ENCODE measurements at regions not wholly inside any gene's neighbourhood (a gene's known extent, or its start where the extent isn't known, plus 50 kb on each side); places are given as distances from the start of the nearest gene placed in this dataset.

- DNase-seq = no peak
- Histone ChIP-seq H3K27ac (no peak overlapping the region), H3K4me1 (peaks cover 0 to 17% (median 0%) of the 10 kb centered on the region in 6 donors), H3K9me3 (peaks cover 1 to 20% (median 17%) of the 10 kb centered on the region in 8 donors), H3K27me3 (replicated peaks in 1 of 7) (no peaks in the 10 kb centered on the region), H3K4me3 (no peak overlapping the region), H3K36me3 (no peaks in the 10 kb centered on the region)
- WGBS, 5 donors = 80 to 100% (median 89%) methylated on average over 1 of the region's 1 CpG
- intact Hi-C loops (cut with DNase I; ENCODE audit: low total_unique reads) = no loop called here
- no peak for TF ChIP-seq CTCF (IDR thresholded peaks at IDR 0.05 in 8 of 11, conservative IDR thresholded peaks at IDR 0.05 in 3 of 11)
- no peak for TF ChIP-seq POLR2AphosphoS5 (IDR thresholded peaks at IDR 0.05)
- TF ChIP-seq POLR2A (IDR thresholded peaks at IDR 0.05) = no peak
Observed at GRCh38 chr10:45500798-45501197, 126.8 kb downstream of the ALOX5 start.

GRCh38 chr10:45500304-45500703 is 126.3 kb downstream of the ALOX5 start:
- no peaks in the 10 kb centered on the region for H3K36me3 ChIP-seq
- peaks cover 6 to 25% (median 22%) of the 10 kb centered on the region in 8 donors for H3K9me3 ChIP-seq
- no peak overlapping the region for H3K4me3 ChIP-seq
- H3K27me3 ChIP-seq (replicated peaks in 1 of 7) = no peaks in the 10 kb centered on the region
- intact Hi-C loops (cut with DNase I; ENCODE audit: low total_unique reads) = no loop called here
- H3K4me1 ChIP-seq = peaks cover 0 to 17% (median 0%) of the 10 kb centered on the region in 6 donors
- H3K27ac ChIP-seq = no peak overlapping the region
- TF ChIP-seq POLR2A (IDR thresholded peaks at IDR 0.05) = no peak
- TF ChIP-seq CTCF (IDR thresholded peaks at IDR 0.05 in 8 of 11, conservative IDR thresholded peaks at IDR 0.05 in 3 of 11) = no peak
- WGBS, 5 donors = 96 to 100% (median 97%) methylated on average over 1 of the region's 1 CpG
- DNase-seq = no peak

- H3K27me3 ChIP-seq (replicated peaks in 1 of 7) = no peaks in the 10 kb centered on the region
- DNase-seq = no peak
- TF ChIP-seq POLR2AphosphoS5 (IDR thresholded peaks at IDR 0.05) (no peak), POLR2A (IDR thresholded peaks at IDR 0.05) (no peak), CTCF (IDR thresholded peaks at IDR 0.05 in 8 of 11, conservative IDR thresholded peaks at IDR 0.05 in 3 of 11) (no peak)
- 75 to 92% (median 80%) methylated on average over 2 of the region's 2 CpGs for WGBS, 5 donors
- intact Hi-C loops (cut with DNase I; ENCODE audit: low total_unique reads) = no loop called here
- H3K9me3 ChIP-seq = peaks cover 7 to 37% (median 27%) of the 10 kb centered on the region in 8 donors
- no peak overlapping the region for H3K4me3 ChIP-seq
- H3K36me3 ChIP-seq = no peaks in the 10 kb centered on the region
- no peak overlapping the region for H3K27ac ChIP-seq
- H3K4me1 ChIP-seq = peaks cover 0 to 7% (median 0%) of the 10 kb centered on the region in 6 donors
Observed at GRCh38 chr10:45495438-45496152, 121.6 kb downstream of the ALOX5 start.

All from spleen (tissue), 11 donors.